AG09319 (cell line): ENCODE measurements at regions not wholly inside any gene's neighbourhood (a gene's known extent, or its start where the extent isn't known, plus 50 kb on each side); places are given as distances from the start of the nearest gene placed in this dataset.

Source experiments
- DNase-seq: peaks from one replicate; pipeline ENCODE4 v3.0.0-alpha.2; 2010; ENCODE audit warnings: low read depth; ENCODE audit errors: extremely low read depth
- CTCF ChIP-seq: IDR thresholded peaks from 2 replicates; pipeline ENCODE4 v1.5.1; 2011; ENCODE audit warnings: low read depth, mild to moderate bottlenecking, inconsistent platforms, low read length, moderate library complexity

DNA sequence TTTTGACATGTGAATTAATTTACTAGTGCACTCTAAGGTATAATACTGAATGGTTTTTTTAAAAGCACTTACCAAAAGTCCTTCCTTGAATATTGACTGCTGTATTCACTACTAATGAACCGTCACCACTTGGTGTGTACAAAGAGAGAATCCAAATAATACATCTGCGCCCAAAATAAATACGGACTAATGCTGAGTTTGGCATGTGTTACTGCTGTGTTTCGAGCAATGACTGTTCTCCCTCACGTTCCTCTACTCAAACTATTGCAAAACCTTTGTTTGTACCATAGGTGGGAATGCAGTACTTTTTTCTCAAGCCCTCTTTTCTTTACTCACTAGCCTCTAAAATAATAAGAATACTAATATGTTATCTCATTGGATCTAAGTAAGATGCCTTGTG is 305.5 kb downstream of the QKI start:
- no peak for DNase-seq
- no peak for TF ChIP-seq CTCF

GRCh38 chr6:163719028-163719742 is 304.7 kb downstream of the QKI start:
- no peak for DNase-seq
- TF ChIP-seq CTCF, result no peak

GRCh38 chr6:163718537-163718936 is 304.0 kb downstream of the QKI start:
- DNase-seq, result no peak

DNA sequence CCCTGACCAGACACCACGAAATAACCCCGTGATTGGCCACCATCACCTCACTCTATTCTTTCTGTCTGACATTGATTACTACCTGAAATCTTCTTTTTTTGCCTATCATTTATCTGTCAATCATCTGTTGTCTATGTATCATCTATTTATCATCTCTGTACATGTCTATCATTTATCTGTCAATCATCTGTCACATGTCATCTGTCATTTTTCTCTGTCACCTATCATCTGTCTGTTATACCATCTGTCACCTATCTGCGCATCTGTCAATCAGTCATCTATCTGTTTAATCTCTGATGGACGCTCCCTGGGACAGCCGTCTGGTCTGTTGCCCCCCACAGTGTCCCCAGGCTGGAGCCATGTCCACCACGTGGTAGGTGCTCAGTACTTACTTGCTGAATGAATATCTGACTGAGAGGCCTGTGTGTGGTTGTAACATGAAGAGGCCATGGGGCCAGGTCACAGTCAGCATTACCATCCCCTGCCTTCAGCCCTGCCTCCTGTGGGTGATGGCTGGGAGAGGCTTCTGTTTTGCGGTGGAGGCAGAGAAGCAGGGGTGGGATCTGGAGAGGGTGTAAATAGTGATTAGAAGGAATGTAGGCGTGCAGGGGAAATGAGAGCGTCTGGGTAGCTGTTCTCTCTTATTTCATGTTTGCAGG is 302.7 kb downstream of the QKI start:
- DNase-seq, result no peak
- TF ChIP-seq CTCF, result no peak

More at GRCh38 chr6:163718537-163718936, 304.0 kb downstream of the QKI start:
- TF ChIP-seq CTCF, result no peak

GRCh38 chr6:163716690-163717089 is 302.2 kb downstream of the QKI start:
- TF ChIP-seq CTCF, result no peak
- no peak for DNase-seq

- TF ChIP-seq CTCF, result no peak
- DNase-seq, result no peak
These were observed 301.3 kb downstream of the QKI start for GRCh38 chr6:163715846-163716245.

- no peak for TF ChIP-seq CTCF
- no peak for DNase-seq
These were observed 299.7 kb downstream of the QKI start for GRCh38 chr6:163714179-163714578.
